ENCODE measurements at regions not wholly inside any gene's neighbourhood (a gene's known extent, or its start where the extent isn't known, plus 50 kb on each side); places are given as distances from the start of the nearest gene placed in this dataset.

DNA sequence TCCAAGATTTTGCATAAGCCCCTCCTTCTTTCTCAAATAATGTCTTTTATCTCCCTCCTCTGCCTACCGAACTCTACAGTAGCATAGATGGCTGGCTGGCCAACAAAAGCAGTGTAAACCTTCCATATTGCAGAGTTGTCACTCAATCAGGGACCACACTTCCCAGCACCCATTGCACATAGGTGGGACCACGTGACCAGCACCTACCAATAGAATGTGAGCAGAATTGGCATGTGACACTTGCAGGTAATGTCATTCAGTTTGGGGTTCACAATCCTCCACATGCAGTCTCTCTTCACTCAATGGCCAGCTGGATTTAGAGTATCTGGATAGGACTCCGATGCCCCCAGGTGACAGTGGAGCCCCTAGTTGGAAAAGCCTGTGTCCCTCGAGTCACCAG lies 190.3 kb upstream of the CRY1 start:
- Histone ChIP-seq H3K4me3 (ENCODE audit: low read depth, low read length, poor library complexity, severe bottlenecking) (no peak overlapping the region), H3K4me1 (ENCODE audit: insufficient read depth, low read length, poor library complexity, severe bottlenecking) (no peaks in the 10 kb centered on the region), H3K36me3 (ENCODE audit: insufficient read depth, low read length) (no peaks in the 10 kb centered on the region), H4K20me1 (ENCODE audit: insufficient read depth, low read length) (no peaks in the 10 kb centered on the region), H3K4me2 (ENCODE audit: low read length) (no peak overlapping the region), H3K27ac (ENCODE audit: low read depth, low read length, poor library complexity, severe bottlenecking) (no peak overlapping the region), H3K9me2 (ENCODE audit: insufficient read depth, low read length) (no peaks in the 10 kb centered on the region), H3K79me2 (ENCODE audit: insufficient read depth, low read depth, low read length) (no peaks in the 10 kb centered on the region), H2AFZ (ENCODE audit: low read length) (no peak overlapping the region), H3K9me3 (ENCODE audit: low read length) (no peaks in the 10 kb centered on the region)
- TF ChIP-seq, protein P1, sequence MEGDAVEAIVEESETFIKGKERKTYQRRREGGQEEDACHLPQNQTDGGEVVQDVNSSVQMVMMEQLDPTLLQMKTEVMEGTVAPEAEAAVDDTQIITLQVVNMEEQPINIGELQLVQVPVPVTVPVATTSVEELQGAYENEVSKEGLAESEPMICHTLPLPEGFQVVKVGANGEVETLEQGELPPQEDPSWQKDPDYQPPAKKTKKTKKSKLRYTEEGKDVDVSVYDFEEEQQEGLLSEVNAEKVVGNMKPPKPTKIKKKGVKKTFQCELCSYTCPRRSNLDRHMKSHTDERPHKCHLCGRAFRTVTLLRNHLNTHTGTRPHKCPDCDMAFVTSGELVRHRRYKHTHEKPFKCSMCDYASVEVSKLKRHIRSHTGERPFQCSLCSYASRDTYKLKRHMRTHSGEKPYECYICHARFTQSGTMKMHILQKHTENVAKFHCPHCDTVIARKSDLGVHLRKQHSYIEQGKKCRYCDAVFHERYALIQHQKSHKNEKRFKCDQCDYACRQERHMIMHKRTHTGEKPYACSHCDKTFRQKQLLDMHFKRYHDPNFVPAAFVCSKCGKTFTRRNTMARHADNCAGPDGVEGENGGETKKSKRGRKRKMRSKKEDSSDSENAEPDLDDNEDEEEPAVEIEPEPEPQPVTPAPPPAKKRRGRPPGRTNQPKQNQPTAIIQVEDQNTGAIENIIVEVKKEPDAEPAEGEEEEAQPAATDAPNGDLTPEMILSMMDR (conservative IDR thresholded peaks at IDR 0.05; ENCODE audit: low read length) = no peak
- no peak for DNase-seq (ENCODE audit: low spot score)
- ChIA-PET CTCF (ENCODE audit: unreplicated experiment) (no interaction called here), POLR2A (no interaction called here)
- intact Hi-C loops (cut with micrococcal nuclease; ENCODE audit: unreplicated experiment) = no loop called here
- BruUV-seq (replicated peaks) = no TSS peak

DNA sequence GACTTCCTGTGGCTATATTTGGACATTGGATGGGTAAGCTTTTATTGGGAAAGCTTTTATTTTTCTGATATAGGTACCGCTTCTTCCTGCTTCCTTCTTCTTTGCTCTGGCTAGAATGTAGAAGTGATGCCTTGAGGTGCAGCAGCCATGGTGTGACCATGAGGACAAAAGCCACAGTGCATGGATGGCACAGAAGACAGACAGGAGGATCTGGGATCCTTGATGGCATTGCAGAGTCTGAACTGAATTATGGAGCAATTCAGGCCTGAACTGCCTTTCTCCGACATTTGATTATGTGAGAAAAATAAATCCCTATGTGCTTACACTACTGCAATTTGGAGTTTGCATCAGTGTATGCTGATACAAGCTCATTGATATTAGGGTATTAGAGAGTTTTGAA lies 191.3 kb upstream of the CRY1 start:
- no peaks in the 10 kb centered on the region for H3K9me2 ChIP-seq (ENCODE audit: insufficient read depth, low read length)
- H3K4me1 ChIP-seq (ENCODE audit: insufficient read depth, low read length, poor library complexity, severe bottlenecking) = no peaks in the 10 kb centered on the region
- H4K20me1 ChIP-seq (ENCODE audit: insufficient read depth, low read length) = no peaks in the 10 kb centered on the region
- BruUV-seq (replicated peaks) = no TSS peak
- H3K4me3 ChIP-seq (ENCODE audit: low read depth, low read length, poor library complexity, severe bottlenecking) = no peak overlapping the region
- no peaks in the 10 kb centered on the region for H3K36me3 ChIP-seq (ENCODE audit: insufficient read depth, low read length)
- no peak for DNase-seq (ENCODE audit: low spot score)
- no peaks in the 10 kb centered on the region for H3K79me2 ChIP-seq (ENCODE audit: insufficient read depth, low read depth, low read length)
- CTCF ChIA-PET (ENCODE audit: unreplicated experiment) = no interaction called here
- no peak overlapping the region for H3K4me2 ChIP-seq (ENCODE audit: low read length)
- no peak for TF ChIP-seq EZH2phosphoT487 (IDR thresholded peaks at IDR 0.05; ENCODE audit: borderline replicate concordance, low read depth, low read length)
- TF ChIP-seq, protein P1 (conservative IDR thresholded peaks at IDR 0.05; ENCODE audit: low read length) = no peak
- no peaks in the 10 kb centered on the region for H3K9me3 ChIP-seq (ENCODE audit: low read length)
- intact Hi-C loops (cut with micrococcal nuclease; ENCODE audit: unreplicated experiment) = no loop called here
- H2AFZ ChIP-seq (ENCODE audit: low read length) = no peak overlapping the region
- H3K27ac ChIP-seq (ENCODE audit: low read depth, low read length, poor library complexity, severe bottlenecking) = no peak overlapping the region
- POLR2A ChIA-PET = no interaction called here

DNA sequence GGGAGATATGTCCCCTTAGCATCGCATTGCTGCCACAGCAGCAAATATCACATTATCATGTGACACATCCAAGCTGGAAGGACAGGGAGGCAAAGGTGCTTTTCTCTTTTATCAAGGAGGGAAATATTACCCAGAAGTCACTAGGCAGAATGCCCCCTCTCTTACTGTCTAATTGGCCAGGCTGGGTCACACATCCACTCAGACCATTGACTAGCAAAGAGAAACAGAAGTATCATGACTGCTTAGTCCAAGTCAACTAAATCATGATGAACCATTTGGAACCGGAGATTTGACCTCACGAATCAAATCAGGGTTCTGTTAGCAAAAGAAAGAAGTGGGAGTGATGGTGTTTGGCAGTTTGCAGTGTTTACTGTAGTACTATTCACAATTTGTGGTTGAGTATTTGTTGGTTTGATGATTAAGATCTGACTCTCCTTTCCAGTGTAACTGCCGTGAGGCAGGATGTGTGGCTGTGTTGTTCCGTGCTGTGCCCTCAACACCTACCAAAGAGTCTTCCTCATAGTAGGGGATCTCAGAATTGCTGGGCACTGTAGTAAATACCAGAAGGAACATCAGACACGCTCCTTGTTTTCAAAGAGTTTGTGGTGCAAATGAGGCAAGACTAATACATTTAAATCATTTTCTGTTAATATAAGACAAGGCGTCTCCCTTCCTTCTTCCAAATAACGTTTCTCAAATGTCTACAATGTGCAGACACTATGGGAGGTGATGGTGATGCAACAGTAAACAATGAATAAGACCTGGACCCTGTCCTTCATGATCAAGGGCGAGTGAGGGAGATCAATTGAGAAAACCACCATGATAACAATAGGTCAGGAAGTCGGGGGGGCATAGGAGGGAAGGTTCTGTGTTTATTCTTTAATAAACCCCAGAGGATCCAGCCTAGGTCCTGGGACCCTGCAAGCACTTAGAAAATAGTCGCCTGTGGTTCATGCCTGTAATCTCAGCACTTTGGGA lies 194.4 kb upstream of the CRY1 start:
- CTCF ChIA-PET (ENCODE audit: unreplicated experiment) = no interaction called here
- H3K27ac ChIP-seq (ENCODE audit: low read depth, low read length, poor library complexity, severe bottlenecking) = no peak overlapping the region
- DNase-seq (ENCODE audit: low spot score) = no peak

More for the DNA sequence above, 194.4 kb upstream of the CRY1 start:
- TF ChIP-seq, protein P1 (conservative IDR thresholded peaks at IDR 0.05; ENCODE audit: low read length) = no peak
- TF ChIP-seq EZH2phosphoT487 (IDR thresholded peaks at IDR 0.05; ENCODE audit: borderline replicate concordance, low read depth, low read length) = no peak
- Histone ChIP-seq H3K4me1 (ENCODE audit: insufficient read depth, low read length, poor library complexity, severe bottlenecking) (no peaks in the 10 kb centered on the region), H3K36me3 (ENCODE audit: insufficient read depth, low read length) (no peaks in the 10 kb centered on the region), H3K4me2 (ENCODE audit: low read length) (no peak overlapping the region), H2AFZ (ENCODE audit: low read length) (no peak overlapping the region), H4K20me1 (ENCODE audit: insufficient read depth, low read length) (no peaks in the 10 kb centered on the region), H3K9me3 (ENCODE audit: low read length) (no peaks in the 10 kb centered on the region), H3K9me2 (ENCODE audit: insufficient read depth, low read length) (no peaks in the 10 kb centered on the region), H3K4me3 (ENCODE audit: low read depth, low read length, poor library complexity, severe bottlenecking) (no peak overlapping the region), H3K79me2 (ENCODE audit: insufficient read depth, low read depth, low read length) (no peaks in the 10 kb centered on the region)
- POLR2A ChIA-PET = no interaction called here
- BruUV-seq (replicated peaks) = no TSS peak
- intact Hi-C loops (cut with micrococcal nuclease; ENCODE audit: unreplicated experiment) = no loop called here
